Head of caudate nucleus (tissue), 42 donors: ENCODE measurements at regions not wholly inside any gene's neighbourhood (a gene's known extent, or its start where the extent isn't known, plus 50 kb on each side); places are given as distances from the start of the nearest gene placed in this dataset.

Experiments
- DNase-seq, 42 donors: peaks; one replicate each; pipeline versions ENCODE4 v3.0.0 to v3.0.0-alpha.2; 2020 to 2021; ENCODE audit warnings: mixed read lengths in 7 of 42
- intact Hi-C: fragments of 100-400 bp; cut with DNase I; formaldehyde crosslinking; loops from one replicate; pipeline ENCODE4 v1.15.0; 2022

DNA sequence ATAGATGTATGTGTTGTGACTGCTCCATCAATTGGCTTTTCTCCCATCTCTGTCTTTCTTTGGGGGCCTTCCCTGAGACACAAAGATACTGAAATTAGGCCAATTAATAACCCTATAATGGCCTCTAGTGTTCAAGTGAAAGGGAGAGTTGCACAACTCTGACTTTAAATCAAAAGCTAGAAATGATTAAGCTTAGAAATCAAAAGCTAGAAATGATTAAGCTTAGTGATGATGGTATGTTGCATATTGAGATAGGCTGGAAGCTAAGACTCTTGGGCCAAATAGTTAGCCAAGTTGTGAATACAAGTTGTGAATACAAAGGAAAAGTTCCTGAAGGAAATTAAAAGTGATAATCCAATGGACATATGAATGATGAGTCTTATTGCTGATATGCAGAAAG, 452.9 kb upstream of the AGA start:
- intact Hi-C loops = no loop called here
- DNase-seq = no peak

DNA sequence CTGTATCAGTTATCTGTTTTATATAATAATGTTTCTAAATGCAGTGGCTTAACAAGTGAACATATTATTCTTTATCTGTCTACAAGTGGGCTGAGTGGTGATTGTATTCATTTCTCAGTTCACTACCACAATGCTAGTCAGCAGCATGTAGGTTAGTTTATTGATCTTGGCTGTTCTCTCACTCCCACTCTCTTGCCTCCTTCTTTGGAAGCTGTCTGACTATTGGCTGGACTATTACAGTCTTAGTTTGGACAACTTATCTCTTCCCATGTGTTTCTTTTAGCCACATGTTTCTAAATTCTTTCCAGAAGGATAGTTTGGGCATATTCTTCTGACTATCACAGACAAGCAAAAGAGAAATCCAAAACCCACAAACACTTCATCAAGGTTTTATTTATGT, 459.5 kb upstream of the AGA start:
- DNase-seq = no peak
- intact Hi-C loops = no loop called here

DNA sequence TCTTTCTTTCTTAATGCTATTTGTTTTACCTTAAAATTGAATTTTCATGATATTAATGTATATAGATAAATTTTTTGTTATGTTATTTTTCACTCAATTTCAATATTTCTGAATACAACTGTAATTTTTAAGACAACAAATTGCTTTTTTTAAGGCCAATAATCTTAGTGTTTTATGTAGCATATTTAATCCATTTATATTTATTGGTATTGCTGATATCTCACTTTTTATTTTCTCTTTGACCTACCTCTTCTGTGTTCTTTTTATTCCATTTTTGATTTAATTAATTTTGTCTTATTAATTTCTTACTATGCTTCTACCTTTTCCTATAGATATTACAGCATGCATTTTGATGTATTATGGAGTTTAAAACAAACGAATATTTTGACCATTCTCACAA, 460.1 kb upstream of the AGA start:
- no peak for DNase-seq
- intact Hi-C loops = no loop called here

DNA sequence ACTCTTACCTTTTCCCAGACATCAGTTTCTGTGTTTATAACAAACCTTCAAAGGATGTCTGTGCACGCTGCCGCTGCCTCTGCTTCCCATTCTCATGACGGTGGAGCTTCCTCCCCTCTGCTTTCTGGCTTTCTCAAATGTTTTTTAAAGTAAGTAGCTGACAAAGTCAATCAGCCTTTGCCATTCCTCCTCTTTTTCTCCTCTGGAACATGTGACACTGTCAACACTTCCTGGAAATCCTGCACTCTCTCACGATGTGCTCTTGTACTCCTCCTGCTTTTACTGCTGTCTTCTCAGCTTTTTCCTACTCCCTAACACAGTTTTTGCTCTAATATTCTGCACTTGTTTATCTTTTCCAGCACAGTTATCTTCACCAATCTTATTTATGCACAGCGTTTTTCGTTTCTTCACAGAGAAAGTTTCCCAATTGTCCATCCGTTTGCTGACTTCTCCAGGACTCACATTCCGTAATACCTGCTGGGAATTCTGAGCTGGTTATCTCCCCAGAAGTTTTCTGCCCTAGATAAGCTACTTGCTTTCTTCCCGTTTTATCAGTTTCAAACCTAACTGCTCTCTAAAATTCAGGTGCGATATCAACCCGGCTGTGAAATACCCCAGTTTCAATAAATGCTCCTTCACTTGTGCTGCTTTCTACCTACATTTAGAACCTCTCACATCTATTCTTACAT, 465.6 kb upstream of the AGA start:
- no peak for DNase-seq
- intact Hi-C loops = no loop called here

DNA sequence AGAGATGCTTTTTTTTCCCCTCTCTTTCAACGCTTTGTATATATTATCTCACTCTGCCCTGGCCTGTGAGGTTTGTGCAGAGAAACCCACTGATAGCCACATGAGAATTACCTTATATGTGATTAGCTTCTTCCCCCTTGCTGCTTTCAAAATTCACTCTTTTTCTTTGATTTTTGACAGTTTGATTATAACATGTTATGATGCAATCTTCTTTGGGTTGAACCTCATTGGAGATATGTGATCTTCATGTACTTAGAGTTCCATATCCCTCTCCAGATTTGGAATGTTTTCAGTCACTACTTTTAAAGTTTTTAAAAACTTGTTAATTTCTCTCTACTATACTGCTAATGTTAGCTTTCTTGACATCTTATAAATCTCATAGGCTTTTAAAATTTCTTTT, 479.5 kb upstream of the AGA start:
- DNase-seq = no peak
- intact Hi-C loops = no loop called here

DNA sequence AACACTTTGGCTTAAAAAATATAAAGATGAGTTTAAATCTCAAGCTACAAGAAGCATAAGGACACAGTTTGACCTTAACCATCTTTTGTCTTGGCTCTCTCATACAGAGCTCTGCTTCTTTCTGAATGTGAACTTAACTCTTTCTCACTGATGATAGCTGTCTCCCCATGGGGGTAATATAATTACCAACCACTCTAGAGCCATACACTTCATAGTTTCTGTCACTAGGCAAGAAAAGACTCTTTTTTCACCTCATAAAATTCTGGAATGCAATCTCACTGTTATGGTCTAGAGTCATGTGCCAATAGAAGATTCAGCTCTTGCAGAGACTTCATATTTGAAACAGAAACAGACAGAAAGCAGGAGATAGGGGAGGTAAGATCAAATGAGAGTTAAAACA, 481.7 kb upstream of the AGA start:
- intact Hi-C loops = no loop called here
- no peak for DNase-seq

DNA sequence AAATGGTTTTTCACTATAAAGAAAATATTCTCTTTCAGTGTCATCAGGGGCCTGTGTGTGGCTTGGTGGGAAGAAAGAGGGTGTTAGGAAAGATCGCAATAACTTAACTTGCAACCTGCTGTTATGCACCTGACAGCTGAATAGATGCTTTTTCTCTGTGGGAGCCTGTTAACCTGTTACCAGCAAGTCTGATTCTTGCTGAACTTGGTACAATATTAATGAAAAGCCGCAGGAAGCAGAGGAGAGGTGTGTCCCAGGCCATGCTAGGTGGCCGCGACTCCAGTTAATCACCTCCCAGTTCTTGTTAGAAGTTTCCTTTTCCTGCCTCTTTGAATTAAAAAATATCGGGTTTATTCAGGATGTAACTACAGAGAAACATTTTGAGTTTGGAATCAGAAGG, 494.8 kb upstream of the AGA start:
- DNase-seq = no peak
- intact Hi-C loops = no loop called here

DNA sequence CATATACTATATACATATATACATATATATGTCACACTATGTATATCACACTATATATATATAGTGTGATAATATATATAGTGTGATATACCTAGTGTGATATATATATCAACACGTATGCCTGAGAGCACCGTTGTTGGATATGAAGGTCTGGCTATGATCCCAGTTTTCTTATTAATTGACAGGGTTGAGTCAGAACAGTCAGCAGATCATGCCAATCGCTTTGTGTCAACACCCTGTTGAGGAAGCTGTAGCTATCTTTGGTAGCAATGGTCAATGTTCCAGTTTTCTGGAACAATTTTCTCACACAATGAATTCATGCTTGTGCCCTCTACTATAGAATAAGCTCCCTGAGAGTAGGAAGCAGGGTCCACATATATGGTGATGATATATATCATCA, 496.0 kb upstream of the AGA start:
- intact Hi-C loops = no loop called here
- DNase-seq = no peak

DNA sequence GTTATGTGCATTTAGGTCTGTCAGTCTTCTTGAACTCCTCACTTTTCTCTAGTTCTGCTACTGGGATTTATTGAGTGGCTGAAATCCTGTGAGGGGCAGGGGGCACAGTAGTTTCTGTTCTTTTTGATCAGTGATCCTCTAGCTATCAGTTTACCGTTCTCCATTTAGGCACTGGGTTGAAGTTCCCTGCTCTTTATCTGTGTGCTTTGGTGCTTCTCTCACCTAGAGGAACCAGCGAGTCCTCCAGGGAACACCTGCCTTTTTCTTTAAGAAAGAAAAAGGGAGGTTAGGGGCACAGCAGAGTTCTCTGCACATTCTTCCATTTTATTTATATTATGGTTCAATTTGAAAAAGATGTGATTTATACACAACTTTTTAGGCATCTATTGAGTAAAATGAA, 503.0 kb upstream of the AGA start:
- intact Hi-C loops = no loop called here
- DNase-seq = no peak

DNA sequence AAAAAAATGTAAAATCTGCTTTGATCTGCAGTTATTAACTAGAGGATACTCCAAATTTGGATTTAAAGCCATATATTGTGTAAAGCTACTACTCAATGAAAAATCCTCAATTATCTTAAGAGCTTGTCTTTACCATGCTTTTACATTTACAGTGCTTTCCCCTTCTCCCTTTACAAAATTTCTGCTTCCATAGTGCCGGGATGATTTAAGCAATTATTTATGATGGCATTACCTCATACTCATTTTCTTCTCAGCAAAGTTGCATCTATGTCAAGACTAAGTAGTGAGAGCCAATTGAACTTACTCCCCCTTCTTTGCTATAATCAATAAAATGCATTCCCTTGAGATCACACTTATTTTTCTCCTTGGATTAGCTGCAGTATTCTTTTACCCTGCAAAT, 505.4 kb upstream of the AGA start:
- intact Hi-C loops = no loop called here
- DNase-seq = no peak

DNA sequence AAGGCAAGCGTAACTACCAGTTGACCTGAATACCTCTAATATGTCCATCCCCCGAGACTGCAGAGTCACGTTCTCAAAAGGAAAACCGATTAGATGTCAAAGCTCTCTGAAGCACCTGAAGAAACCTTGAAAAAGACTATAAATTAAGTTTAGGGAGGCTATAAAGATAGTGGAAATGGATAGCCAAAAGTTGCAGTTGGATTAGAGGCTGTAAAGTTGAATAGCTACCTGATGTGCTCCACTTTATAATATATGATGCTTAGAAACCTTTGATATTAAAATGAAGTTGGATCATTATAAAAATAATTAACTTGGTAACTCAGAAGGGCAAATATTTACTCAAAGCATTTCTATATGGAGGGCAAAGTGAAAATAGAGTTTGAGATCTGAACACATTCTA, 506.6 kb upstream of the AGA start:
- DNase-seq = no peak
- intact Hi-C loops = no loop called here

DNA sequence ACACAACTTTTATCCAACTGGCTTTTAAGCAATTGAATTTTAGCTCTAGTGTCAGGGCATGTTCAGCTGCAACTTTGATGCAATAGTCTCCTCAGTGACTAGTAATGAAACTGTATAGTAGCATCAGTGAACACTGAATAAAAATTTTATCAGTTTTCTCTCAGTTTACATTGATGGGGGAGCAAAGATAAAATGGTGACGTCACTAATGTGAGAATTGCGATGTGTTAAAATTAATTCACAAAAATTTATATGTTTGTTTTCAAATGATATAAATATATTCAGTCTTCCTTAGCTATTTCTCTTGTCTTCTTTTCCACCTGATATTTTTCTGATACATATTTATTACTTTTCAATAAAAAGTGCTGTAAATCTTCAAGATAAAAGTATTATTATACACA, 508.8 kb upstream of the AGA start:
- intact Hi-C loops = no loop called here
- no peak for DNase-seq

DNA sequence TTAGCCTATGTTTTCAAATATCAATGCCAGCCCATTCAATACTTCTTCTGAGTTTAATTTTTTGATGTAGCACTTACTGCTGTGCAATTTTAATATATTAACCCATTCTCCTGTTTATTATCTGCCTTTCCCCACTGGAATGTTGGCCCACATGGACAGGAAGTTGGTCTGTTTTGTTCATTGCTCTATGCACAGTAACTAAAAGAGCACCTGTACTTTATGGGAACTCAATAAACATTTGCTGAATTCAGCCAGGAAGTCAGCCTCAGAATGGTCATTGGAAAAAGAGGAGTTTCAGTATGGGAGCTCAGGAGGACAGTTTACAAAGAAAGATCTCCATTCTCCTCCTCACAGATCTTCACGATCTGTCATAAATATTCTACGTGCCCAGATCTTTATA, 510.5 kb upstream of the AGA start:
- intact Hi-C loops = no loop called here
- no peak for DNase-seq

DNA sequence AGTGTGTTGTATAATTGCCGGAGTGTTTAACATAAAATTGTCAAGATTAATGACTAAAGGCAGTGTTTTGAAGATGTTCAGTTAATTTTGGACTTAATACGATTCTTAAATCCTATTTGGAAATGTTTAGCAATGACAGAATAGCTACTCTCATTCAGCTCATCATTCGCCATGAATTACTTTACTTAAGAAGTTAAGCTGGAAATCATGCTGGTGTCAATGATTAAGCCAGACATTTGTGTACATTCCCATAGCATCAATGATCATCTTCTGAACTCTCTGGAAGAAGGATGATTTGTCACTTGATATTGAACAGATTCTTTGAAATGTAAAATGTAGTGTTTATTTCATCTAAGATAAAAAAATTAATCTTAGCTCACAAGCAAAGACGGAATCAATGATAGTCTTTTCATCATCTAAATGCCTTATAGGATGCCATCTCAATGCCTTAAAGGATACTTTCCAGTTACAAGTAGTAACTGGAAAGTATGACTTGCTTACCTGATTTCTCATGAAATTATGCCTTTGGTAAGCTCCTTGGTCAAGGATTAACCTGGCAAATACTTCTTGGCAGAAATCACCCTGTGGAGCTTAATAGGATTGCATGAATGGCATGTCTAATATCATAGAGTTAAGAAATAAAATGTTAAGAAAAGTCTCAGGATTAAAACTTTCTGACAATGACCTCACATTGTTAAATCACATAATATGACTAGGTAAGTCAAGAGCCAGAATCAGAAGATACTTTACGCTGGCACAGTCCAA, 515.5 kb upstream of the AGA start:
- intact Hi-C loops = no loop called here
- no peak for DNase-seq

DNA sequence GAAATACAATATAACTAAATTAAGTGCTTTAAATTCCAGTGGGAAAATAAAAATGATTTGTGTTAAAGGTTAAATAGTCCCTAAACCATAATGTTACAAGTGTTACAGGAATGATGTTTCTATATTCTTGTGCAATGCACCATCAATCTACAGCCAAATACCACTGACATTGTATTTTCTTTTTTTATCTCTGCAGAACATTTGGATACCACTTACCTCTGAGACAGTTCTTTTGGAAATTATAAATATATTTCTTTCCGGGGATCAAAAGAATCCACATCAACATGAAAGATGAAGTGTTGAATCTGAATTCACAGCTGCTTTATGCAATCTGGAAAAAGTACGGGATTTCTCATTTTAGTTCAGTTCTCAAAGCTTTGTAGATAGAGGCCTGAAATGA, 518.3 kb upstream of the AGA start:
- intact Hi-C loops = no loop called here
- DNase-seq = no peak

DNA sequence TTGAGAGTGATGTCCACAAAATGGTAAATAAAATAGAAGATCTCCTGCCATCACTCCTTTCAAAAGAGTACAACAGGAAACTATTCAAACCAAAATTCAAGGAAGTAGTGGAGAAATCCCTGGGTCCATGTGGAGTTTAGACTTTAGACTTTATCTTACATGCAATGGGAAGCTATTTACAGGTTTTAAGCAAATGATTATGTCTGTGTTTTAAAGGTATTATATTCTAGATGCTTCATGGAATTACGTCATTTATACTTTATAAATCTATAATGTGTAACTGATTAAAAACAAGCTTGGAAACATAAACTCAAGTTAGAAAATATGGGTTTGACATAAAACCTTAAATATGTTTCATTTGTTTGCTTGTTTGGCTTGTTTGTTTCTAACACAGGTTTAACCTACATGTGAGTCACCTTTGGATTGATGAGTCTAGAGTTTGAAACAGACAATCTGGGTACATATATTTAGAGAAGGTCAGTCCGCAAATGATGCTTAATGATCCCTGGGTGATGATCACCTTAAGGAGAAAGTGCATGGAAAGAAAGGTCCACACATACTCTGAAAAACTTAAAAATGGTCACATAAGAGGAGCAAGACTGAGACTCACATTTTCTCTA, 519.6 kb upstream of the AGA start:
- DNase-seq = no peak
- intact Hi-C loops = no loop called here

DNA sequence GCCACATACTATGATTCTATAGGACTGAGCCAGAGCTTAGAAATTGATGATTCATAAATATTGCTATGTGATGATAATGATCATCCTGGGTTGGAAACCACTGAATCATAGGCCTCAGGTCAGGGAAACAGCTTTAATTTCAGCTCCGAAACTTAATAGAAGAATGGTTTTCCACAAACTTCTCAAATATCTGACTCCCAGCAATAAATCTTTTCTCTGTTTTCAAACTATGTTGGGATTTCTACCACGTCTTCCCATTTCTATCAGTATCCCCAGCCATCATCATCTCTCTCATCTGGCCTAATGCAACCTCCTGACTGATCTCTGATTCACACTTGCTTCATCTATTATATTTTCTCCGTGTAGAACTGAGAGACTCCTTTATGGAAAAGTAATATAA, 521.8 kb upstream of the AGA start:
- intact Hi-C loops = no loop called here
- DNase-seq = no peak

DNA sequence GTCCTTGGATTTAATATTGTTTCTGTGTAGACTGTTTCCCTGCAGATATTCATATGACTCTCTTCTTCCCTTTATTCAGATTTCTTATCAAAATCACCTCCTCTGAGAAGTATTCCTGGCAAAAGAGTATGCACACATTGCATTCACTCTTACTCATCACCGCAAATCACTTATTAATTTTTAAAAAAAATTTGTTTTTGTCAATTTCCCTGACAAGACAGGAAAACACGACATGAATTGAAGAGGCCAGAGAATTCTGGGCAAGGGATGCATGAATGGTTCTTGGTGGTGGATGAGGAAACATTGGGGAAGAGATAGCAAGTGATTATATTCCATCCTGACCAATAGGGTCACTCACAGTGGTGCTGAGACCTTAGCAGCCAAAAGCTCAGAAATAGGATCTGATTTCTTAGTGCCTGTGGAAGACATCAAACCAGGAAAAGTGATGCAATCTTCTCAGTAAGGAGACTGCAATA, 522.5 kb upstream of the AGA start:
- intact Hi-C loops = no loop called here
- DNase-seq = no peak

DNA sequence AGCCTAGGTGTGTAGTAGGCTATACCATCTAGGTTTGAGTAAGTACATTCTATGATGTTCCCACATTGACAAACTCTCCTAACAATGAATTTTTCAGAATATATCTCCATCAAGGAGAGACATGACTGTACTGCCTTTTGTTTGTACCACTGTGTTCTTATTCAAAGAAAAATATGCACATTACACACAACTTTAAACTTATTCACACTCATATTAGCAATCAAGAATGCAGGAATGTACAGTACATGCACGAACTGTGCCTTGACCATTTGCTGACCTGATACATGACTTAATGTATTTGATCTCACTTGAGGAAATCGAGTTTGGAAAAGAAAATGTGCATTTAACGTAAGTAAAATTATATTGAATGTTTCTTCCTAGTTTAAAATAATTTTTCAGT, 525.1 kb upstream of the AGA start:
- DNase-seq = no peak
- intact Hi-C loops = no loop called here

DNA sequence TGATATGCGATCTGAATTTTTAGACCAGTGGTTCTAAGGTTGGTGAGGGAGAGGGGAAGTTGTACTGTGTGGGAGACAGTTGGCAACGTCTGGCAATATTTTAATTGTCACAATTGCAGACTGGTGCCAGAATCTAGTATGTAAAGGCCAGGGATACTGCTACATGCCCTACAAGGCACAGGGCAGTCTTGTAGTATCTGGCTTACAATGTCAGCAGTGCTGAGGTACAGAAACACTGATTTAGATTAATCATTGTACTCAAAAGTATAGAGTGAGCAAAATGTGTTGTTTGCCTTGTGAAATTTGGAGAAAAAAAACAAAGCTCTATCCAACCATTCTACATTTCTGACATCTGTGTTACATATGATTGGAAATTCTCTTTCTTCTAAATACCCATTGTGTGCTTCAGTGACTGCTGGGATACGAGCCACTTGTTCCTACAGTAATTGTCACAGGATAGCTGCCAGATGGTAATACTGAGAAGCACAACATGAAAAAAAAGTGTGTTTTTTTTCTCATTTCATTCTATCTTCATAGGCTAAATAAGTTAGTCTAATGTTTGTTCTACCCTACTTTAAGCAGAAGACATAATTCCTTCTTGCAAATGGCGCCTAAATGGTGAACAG, 526.7 kb upstream of the AGA start:
- peak in 1 of 42 donors; percentile 4 for DNase-seq
- intact Hi-C loops = no loop called here
